NCI-H146 (cell line): ENCODE measurements at regions not wholly inside any gene's neighbourhood (a gene's known extent, or its start where the extent isn't known, plus 50 kb on each side); places are given as distances from the start of the nearest gene placed in this dataset.
A peak's percentile ranks its signal among the peaks of the same experiment; 100 is the strongest.
"Not testable (repeated sequence)": the region's sequence is repeated elsewhere in the genome, so short reads cannot be mapped to it uniquely, and the experiment has no call there.

ENCODE experiments used
- DNase-seq: peaks from one replicate; lab custom pipeline; 2025; lab: John Stamatoyannopoulos, UW

DNA sequence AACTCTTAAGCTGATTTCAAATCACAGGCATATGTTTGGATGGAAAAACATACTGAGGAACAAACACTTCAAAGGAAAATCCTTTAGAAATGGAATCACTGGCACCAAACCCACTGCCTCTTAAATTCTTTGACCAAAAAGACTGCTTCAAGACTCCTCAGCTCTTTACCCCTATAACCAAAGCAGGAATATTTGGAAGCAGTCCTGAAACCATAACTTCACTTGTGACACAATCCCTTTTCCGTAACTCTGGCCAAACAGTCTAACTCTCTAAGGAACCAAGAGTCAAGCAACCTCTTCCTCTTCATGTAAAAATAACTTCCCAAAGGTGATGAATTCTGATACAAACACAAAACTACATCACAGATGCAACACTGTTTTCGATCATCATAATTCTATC, 104.3 kb downstream of the MTERF1 start:
- no peak for DNase-seq

DNA sequence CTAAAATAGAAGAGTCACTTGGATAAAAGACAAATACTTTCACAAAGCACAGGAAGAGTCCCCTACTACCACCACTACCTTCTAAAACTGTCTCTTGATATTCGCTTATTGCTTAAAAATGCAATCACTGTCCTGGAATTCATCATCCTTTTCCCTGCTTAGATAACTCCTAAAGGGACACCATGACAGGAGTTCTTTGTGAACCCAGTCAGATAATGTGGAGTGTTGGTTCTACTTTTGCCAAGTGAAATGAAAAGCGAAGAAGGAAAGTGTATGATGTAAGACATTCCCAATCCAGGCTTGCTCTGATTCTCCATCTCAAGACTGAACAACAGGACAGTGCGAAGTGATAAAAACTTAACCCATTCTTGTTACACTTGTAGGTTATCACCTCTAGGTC, 103.0 kb downstream of the MTERF1 start:
- no peak for DNase-seq

DNA sequence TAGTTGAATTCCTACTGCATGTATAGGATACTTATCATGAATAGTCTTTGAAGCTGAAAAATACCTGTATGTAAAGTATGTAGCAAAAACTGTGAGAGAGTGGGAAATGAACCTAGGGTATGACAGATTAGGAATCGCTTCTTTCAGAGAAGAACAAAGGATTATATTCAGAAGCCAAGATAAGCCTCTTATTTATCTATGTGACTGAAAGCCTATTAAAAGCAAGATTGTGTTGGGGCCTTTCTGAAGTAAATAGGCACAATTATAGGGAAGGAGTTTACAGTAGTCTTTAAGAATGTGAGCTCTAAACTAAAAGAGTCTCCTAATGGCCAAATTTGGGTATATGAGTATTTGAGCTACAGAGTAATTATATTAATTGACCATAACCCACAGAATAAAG, 102.1 kb downstream of the MTERF1 start:
- no peak for DNase-seq

DNA sequence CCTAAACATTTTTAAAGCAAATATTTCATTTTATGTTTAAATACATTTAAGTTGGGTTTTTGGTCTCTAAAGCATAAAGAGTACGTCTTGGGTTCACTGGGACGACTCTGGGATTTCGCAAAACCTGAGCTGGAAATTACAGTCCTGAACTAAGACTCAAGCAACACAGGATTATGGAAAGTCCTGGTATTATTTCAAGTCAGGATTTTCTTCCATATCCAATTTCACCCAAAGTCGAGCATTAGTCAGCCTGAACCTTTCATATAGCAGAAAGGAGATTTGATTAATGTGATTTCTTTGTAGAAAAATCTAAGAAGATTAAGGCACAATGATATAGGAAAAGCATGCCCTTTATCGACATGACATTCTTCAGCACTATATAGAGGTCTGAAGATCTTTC, 100.0 kb downstream of the MTERF1 start:
- DNase-seq, result no peak

DNA sequence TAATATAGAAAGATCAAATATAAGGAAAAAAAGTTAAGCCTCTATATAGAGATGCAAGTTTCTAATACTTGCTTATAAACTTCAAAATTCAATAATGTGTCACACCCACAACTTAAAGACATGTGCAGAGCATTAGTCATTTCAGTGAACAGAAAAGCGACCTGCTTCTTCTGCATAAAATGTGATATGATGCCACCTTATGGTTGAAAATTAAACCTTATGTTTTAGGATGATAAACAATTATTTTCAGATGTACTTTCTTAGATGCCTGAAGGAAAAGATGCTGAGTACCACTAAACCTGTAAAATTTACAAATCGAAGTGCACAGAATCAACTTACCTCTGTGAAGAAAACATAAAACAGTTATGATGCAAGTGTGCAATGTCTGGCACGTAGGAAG, 96.0 kb downstream of the MTERF1 start:
- DNase-seq, result peak; percentile 51

DNA sequence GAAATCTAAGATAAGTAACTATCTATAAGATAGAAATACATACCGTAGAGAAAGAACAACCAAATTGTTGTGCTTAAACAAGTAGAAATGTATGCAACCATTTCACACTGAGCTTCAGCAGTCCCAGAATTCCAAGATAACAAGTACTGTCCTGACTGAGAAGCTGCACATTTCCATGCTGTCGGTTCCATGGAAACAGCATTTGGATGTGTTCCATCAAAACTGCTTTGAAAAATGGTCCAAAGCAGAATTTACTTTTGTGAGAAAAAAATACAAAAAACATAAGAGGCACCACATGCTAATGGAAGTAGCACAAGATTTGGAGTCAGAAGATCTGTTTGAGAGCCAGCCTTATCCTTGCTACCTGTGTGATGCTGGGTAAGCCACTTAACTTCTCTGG, 92.6 kb downstream of the MTERF1 start:
- no peak for DNase-seq

DNA sequence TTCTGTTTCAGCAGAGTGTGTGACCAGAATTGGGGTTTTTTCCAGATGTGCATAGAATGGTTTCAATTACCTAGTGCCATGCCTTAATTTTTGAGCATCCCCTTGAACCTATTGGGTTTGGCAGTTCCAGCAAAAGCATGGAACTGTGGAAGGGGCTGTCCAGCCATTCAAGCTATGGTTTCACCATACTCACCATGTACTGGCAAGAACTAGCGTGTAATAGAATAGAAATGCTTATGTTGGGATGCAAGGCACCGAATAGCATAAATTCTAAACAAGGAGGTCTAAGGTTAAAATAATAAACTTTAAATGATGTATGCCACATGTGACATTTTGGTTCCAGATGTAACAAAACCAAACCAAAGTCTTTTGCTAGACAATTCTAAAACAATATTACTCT, 91.4 kb downstream of the MTERF1 start:
- DNase-seq, result no peak

DNA sequence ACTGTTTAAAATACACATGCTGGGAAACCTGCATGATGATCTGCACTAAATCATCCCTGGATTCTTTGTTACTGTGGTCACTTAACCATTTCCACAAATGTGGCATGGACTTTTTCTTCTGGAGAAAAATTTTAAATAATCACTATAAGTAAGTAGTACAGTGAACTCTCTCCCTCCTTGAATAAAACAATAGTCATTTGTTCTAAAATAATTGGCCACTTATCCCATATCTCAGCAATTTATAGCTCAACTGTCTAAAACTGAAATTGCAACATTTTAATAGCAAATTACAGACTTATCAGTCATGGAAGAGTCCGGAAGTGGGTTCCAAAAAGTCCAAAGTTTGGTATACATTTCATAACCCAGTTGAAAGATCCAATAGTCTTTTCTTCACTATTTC, 90.9 kb downstream of the MTERF1 start:
- DNase-seq, result no peak

DNA sequence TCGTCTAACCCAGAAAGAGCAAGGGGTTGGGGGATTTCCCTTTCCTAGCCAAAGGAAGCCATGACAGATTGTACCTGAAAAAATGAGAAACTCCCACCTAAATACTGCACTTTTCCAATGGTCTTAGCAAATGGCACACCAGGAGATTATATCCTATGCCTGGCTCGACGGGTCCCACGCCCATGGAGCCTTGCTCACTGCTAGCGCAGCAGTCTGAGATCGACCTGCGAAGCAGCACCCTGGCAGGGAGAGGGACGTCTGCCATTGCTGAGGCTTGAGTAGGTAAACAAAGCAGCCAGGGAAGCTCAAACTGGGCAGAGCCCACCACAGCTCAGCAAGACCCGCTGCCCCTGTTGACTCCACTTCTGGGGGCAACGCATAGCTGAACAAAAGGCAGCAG, 89.9 kb downstream of the MTERF1 start:
- not testable (repeated sequence) for DNase-seq

DNA sequence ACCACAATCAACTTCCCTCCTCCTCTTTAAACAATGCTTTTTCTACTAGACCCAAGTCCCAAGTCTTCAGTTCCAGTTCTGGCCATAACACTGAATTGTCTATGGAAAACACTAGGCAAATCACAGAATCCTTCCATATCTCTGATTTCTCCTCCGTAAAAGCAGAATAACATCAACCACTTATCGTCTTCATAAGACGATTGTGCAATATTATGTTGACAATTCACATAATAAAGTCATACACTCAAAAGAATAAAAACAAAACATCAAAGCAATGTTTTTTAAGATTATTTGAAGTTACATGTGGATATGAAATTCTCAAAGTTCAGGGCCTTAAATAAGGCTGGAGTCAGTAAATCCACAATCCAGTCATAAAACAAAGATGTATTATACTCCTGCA, 84.4 kb downstream of the MTERF1 start:
- no peak for DNase-seq

DNA sequence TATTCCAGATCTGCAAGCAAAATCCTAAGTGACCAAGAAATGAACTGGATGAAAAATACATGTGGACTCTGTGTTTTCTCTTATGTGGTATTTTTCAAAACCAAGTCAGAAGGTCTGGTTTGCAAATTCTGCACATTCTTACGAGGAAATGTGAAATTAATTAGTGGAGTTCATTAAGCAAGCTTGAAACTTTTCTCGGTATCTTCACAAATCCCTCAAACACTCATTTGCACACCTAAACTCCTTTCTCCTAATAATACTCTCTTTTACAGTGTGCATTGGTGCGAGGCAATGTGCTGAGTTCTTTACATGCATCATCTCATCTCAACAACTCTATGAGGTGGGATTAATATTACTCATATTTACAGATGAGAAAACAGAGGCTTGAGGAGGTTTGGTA, 82.1 kb downstream of the MTERF1 start:
- DNase-seq, result no peak

DNA sequence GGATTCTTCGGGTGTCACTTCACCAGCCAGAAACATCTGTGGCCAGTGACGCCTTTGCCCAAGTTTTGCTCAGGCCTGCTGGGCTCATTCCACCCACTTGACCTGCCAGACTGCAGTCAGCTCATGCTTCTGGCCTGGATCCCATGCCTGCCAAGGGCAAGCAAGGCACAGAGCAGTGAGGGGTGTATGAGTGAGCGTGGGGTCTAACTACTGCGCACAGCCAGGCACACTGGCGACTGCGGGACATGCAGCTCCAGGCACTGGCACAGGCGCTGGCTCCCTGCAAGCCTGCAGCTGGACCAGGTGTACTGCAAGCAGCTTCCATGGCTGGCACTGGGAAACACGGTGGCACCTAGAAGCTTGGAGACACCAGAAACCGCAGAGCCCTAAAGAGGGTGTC, 80.1 kb downstream of the MTERF1 start:
- no peak for DNase-seq

DNA sequence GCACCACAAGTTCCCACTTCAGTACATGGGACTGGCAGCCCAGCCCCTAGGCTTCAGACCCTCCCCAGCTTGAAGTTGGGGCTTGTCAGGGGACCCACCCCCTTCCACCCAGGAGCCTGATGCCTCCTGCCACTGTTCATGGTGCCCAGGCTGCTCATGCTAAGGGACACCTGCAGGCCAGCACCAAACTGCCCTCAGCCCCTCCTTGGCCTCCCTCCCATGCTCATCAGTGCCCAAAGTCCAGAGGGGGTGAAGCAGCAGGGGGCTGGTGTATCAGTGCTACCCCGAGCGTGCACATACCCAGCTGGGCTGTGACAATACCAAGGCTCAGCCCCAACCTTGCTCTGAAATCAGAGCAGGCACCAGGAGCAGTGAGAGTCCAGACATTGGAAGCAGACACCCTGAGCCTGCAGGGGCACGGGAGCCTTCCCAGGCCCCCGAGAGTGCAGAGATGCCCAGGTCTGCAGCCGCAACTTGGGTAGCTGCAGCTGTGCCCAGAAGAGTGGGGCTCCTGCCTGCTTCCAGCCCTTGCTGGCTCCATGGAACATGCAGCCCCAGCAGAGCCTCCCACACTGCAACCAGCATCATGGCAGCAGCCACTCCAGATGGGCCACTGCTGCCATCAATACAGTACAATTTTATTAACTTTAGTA, 79.0 kb downstream of the MTERF1 start:
- DNase-seq, result no peak

DNA sequence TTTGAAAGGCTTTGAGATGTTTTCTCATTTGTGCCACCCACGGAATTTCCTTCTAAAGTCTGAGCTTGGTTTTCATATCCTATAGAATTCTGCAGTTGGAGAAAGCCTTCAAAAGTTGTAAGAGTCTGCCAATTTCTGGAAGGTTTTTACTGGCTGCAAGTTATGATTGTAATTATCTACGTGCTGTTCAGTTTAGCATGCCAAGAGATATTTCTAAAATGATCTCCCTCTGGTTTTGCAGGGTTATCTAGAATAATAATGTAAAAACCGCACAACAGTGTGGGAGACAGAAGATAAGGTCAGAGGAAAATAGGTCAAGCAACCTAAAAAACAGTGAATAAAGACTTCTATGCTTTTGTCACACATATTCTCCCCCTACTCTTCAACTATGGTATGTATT, 69.3 kb downstream of the MTERF1 start:
- no peak for DNase-seq

DNA sequence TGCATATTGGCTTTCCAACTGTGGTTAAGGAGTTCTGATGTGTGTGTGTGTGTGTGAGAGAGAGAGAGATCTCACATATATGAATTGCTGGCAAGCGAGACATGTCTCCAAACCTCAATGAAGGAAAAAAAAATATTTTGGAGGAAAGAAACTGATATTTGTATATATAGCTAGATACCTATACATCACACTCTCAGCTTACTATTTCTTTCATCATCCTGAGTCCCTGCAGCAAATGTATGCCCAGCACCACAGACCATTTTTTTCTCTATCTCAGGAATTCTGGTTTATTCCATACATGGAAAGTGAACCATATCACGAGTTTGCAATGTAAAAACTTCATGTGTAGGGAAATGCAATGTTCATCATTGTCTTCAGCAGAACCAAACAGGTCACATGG, 68.9 kb downstream of the MTERF1 start:
- DNase-seq, result no peak

DNA sequence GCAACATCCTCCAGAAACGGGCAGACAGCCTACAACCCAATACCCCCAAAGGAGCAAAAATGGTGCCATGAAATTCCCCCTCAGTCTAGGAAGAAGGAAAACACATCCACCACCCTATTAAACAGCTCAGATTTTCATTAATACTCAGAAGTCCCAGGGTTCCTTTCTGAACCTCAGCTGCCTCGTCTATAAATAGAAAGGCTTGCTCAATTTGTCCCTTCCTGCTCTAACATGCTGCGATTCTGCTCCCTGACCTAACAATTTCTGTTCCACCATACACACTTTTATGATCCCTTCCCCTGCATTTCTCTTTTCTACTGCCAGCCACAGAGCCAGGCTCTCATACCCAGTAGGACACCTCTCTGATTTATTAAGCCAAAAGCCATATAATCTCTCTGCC, 68.1 kb downstream of the MTERF1 start:
- DNase-seq, result no peak

DNA sequence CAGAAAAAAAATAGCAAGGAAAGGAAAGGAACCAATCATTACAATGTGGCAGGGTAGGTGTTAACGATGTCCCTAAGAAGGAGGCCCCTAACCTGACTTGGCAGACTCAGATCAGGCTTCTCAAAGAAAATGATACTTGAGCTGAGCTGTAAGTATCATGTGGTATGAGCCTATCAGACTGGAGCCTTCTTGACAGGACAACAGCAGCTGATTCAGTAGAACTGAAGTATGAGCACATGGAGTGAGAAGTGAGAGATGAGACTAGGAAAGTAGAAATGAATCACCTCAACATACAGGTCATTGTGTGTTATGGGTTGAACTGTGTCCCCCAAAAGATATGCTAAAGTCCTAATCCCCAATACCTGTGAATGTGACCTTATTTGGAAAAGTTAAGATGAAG, 66.3 kb downstream of the MTERF1 start:
- no peak for DNase-seq
